NOMO-1 treated with DMSO at 0.1 percent for 48 hours (cell line): ENCODE measurements at regions not wholly inside any gene's neighbourhood (a gene's known extent, or its start where the extent isn't known, plus 50 kb on each side); places are given as distances from the start of the nearest gene placed in this dataset.

Source experiments
- DNase-seq: peaks from one replicate; lab custom pipeline; 2025; ENCODE audit not compliant: unreplicated experiment; lab: John Stamatoyannopoulos, UW

DNA sequence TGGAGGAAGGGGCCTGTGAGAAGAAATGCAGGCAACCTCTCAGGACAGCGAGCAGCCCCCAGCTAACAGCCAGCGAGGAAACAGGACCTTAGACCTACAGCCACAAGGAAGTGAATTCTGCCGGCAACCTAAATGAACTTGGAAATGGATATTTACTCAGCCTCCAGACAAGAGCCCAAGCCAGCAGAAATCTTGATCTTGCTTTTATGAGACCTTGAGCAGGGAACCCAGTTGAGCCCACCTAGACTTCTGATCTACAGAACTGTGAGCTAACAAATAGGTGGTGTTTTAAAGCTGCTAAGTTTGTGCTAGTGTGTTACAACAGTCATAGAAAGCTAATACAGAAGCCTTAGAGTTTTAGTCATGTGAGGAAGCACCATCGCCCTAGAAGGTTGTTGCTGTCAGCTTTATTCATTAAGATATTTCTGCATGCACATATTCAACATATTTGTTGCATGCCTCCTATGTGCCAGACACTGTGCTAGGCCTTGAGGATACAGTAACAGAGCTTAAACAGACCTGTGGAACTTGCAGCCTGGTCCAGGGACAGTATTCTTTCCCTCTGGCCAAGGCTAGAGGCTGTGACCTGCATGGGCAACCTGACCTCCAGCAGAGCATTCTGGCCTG, 50.3 kb downstream of the NALF2 start:
- DNase-seq = no peak

DNA sequence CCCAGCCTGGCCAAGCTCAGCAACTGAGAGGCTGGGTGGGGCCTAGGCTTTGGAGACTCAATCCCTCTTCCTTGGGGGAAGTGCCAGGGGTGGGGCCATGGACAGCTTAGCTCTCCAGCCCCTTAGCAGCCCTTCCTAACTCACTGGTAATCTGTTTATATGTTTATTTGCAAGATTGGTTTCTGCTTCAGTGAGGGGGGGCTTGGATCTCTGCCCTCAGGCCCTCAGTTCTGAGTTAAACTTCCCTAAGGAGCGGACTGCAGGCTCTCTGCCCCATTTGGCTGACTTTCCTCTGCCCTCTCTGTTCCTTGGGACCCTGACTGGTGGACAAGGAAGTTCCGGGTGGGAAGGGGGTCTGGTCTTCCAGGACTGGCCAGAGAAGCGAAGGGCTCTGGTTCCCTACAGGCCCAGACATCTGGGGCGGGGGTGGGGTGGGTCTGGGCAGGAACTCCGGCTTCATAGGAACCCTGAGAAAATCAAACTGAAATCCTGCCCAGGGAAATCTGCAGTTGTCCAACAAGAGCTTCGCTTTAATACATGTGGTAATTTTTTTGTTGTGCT, 51.4 kb downstream of the NALF2 start:
- no peak for DNase-seq

DNA sequence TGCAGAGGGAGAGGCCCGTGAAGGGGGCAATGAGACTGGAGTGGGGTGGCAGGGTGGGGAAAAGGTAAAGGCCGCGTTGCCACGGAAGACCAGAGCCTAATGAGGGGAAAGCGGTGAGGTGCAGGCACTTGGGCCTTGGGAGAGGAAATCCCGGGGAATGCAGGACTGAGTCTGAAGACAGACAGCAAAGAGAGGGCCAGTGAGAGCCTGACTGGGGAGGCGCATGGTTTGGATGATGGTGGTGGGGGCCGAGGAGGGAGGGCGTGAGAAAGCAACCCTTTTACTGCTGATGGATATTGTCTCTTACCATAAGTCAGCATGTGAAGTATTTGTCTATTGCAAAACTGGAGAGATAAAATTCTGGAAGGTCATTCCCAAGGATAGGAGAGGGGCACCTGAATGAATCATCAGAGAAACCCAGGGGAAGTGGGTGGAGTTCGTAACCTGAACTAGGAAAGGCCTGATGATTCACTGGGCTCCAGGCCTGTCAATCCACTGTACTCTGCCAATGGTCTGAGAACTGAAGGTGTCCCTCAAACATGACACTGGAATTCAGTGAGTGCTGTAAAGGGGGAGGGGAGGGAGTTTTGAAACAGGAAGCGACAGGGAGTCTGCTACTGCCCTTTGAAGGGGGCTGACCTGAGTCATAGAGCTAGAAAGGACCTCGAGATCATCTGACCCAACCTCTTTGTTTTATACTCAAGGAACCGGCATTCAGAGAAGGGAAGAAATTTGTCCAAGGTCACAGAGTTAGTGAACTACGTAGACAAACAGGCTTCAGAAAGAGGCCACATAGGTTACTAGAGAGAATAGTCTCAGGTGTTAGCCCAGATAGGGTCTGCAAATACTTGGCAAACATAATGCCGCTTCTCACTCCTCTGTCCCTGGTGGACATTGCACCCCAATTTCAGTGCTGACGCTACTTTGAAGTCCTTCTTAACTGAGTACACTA, 52.2 kb downstream of the NALF2 start:
- DNase-seq = peak; percentile 1

DNA sequence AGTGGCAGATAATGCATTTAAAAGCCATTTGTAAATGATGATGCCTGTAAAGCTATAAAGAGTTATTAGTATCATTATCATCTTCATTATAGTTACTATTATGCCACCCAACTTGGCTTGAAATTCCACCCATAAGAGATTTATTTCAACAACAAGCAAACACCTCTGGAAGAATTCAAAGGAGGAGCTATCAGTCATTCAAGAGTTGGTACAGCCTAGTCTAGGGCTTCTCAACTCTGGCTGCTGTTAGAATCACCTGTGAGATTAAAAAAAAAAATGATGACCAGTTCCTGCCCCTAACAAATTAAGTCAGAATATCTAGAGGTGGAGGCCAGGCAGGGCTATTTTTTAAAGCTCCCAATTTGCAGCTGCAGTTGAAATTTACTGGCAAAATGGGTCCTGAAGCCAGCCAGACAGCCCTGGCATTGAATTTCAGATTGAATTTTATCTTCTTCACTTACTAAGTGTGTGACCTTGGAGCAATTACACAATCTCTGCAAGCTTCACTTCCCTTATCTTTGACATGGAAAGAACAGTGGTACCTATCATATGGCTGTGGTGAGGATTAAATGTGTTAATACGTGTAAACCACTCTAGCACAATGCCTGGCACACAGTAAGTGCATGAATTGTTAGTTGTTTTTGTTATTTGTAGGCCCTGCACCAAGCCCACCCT, 52.9 kb upstream of the EDA start:
- peak; percentile 1 for DNase-seq

DNA sequence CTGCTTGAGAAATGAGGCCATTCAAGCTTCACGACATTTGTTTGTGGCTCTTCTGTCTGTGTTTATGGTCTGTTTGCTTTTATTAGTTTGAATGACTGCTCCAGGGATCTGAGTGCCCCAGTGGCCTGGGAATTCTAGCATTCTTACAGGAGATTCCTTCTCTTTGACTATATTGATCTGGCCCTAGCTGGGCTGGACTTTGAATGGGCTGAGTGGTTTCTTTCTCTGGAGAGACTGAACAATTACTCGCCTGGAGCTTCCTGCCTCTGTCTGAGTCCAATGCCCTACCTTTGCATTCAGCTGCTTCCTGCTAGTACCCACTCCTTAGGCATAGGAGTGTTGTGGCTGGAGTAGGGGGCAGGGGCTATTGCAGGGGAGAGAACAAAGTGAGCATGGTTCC, 51.2 kb upstream of the EDA start:
- DNase-seq = no peak

DNA sequence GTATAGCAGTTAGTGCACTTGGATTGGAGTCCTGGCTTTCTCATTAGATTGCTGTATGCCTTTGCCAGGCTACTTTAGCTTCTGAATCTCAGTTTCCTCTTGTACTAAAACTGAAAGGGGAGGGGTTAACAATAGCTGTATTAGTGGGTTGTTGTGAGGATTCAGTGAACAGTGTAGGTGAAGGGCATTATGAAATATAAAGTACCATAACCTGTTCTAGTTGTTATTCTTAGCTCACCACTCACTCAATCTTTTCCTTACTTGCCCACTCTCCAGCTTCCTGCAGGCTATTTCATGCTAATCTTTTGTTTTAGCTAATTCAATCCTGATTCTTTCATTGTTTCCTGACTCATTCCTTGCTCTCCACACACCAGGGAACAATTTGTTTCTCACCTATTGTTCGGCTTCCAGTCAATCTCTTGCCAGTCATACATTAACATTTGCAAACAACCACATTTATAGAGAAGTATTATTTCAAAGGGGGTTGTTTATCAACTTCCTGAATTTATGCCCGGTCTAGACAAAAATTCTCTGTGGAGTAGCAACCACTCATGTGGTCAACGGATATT, 50.6 kb upstream of the EDA start:
- DNase-seq = no peak
